Esophagus squamous epithelium (tissue), 5 donors: ENCODE measurements at regions not wholly inside any gene's neighbourhood (a gene's known extent, or its start where the extent isn't known, plus 50 kb on each side); places are given as distances from the start of the nearest gene placed in this dataset.

ENCODE experiments used
- DNase-seq: peaks from one replicate; lab custom pipeline; 2025; lab: John Stamatoyannopoulos, UW
- H3K27ac ChIP-seq, 4 donors: fragments of 200-600 bp; sonication (generic); one replicate each; pipeline ENCODE4 v1.5.1; 2016 to 2019; ENCODE audit warnings: mild to moderate bottlenecking in 1 of 4
- H3K27me3 ChIP-seq, 4 donors: fragments of 200-600 bp; sonication (generic); 1 replicate in 3 of 4; 2 replicates in 1 of 4; pipeline versions ENCODE4 v1.5.1 to v1.6.0; 2017 to 2021; ENCODE audit warnings: antibody characterized with exemption in 1 of 4
- H3K36me3 ChIP-seq, 3 donors: fragments of 200-600 bp; sonication (generic); one replicate each; pipeline ENCODE4 v1.5.1; 2016 to 2019
- H3K4me1 ChIP-seq, 3 donors: fragments of 200-600 bp; sonication (generic); one replicate each; pipeline ENCODE4 v1.5.1; 2017 to 2019
- H3K4me3 ChIP-seq, 4 donors: fragments of 200-600 bp; sonication (generic); 1 replicate in 3 of 4; 2 replicates in 1 of 4; pipeline ENCODE4 v1.5.1; 2016 to 2019; ENCODE audit warnings: mild to moderate bottlenecking in 2 of 4, moderate library complexity in 1 of 4
- H3K9me3 ChIP-seq, 3 donors: fragments of 200-600 bp; sonication (generic); one replicate each; pipeline ENCODE4 v1.5.1; 2016 to 2019
- POLR2A ChIP-seq, 4 donors: fragments of 450-650 bp; IDR thresholded peaks; one replicate each; pipeline ENCODE4 v1.6.1; 2017; ENCODE audit warnings: antibody characterized with exemption in 4 of 4, mild to moderate bottlenecking in 4 of 4, moderate library complexity in 3 of 4
- WGBS, 2 donors: methylation state at CpG; one replicate each; pipeline ENCODE4 v1.1.5; 2018; 5-methylcytosine and 5-hydroxymethylcytosine counted together
- intact Hi-C: fragments of 100-400 bp; cut with DNase I; formaldehyde crosslinking; loops from one replicate; pipeline ENCODE4 v1.15.0; 2022
- TF ChIP-seq, protein P1 (sequence below), 6 experiments: fragments of 450-650 bp in 4 of 6; fragments of 200-600 bp in 2 of 6; sonication (generic) in 2 of 6; IDR thresholded peaks; one replicate each; pipeline ENCODE4 v1.5.1; 2016 to 2019; ENCODE audit warnings: antibody characterized with exemption in 6 of 6, mild to moderate bottlenecking in 4 of 6, moderate library complexity in 4 of 6
- donor health status: DM: yes; HTN: yes; CAD: no.

DNA sequence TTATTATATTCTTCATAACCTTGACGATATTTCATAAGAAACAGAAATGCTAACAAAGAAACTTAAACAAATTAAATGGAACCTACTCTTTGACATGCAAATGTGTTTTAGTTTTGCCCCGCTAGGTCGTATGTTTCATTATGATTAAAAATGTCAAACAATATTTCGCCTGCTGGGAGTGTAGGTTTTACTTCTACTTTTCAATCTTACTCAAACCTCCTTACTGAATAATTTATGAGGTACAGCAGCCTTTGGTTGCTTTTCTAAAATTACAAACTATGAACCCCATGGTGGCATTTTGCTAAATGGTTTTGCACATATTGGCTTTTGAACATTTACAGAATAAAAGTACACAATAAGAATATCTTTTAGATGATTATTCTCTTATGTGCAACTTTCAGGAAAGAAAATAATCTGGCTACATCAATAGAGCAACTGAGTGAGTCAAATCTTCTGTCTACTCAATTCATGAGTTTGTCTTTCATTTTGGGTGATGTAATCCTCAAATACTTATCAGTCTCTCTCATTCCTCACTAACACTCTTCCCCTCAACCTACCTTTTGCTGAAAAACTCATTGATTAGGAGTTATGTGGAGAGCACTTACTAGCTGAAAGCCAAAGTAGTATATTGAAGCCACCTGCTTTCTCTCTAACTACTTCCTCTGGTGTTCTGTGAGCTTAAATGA is 1226.4 kb downstream of the XPNPEP1 start:
- Histone ChIP-seq H3K4me3 (no peak overlapping the region), H3K27me3 (no peaks in the 10 kb centered on the region), H3K9me3 (peaks cover 0 to 9% (median 0%) of the 10 kb centered on the region in 3 donors), H3K4me1 (no peaks in the 10 kb centered on the region), H3K36me3 (no peaks in the 10 kb centered on the region), H3K27ac (no peak overlapping the region)
- no peak for TF ChIP-seq POLR2A (IDR thresholded peaks at IDR 0.05)
- TF ChIP-seq, protein P1, sequence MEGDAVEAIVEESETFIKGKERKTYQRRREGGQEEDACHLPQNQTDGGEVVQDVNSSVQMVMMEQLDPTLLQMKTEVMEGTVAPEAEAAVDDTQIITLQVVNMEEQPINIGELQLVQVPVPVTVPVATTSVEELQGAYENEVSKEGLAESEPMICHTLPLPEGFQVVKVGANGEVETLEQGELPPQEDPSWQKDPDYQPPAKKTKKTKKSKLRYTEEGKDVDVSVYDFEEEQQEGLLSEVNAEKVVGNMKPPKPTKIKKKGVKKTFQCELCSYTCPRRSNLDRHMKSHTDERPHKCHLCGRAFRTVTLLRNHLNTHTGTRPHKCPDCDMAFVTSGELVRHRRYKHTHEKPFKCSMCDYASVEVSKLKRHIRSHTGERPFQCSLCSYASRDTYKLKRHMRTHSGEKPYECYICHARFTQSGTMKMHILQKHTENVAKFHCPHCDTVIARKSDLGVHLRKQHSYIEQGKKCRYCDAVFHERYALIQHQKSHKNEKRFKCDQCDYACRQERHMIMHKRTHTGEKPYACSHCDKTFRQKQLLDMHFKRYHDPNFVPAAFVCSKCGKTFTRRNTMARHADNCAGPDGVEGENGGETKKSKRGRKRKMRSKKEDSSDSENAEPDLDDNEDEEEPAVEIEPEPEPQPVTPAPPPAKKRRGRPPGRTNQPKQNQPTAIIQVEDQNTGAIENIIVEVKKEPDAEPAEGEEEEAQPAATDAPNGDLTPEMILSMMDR (IDR thresholded peaks at IDR 0.05), result no peak
- intact Hi-C loops, result no loop called here
- no peak for DNase-seq
- WGBS, 2 donors, result 67 to 79% methylated on average over 4 of the region's 4 CpGs

DNA sequence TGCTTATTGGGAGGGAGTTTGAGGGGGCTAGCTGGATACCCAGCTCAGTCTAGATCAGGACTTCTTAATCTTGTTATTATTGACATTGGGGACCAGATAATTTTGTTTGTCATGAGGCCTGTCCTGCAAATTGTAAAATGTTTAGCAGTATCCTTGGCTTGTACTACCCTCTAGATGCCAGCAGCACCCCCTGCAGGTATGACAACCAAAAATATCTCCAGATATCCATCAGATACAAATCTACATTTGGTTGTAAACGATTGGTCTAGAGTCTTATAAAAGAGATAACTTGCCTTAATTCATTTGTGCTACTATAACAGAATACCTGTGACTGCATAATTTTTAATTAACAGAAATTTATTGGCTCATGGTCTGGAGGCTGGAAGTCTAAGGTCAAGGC is 1232.2 kb downstream of the XPNPEP1 start:
- H3K27me3 ChIP-seq, result no peaks in the 10 kb centered on the region
- H3K36me3 ChIP-seq, result no peaks in the 10 kb centered on the region
- H3K9me3 ChIP-seq, result peaks cover 0 to 9% (median 0%) of the 10 kb centered on the region in 3 donors
- intact Hi-C loops, result no loop called here
- H3K4me3 ChIP-seq, result no peak overlapping the region
- no peaks in the 10 kb centered on the region for H3K4me1 ChIP-seq
- TF ChIP-seq, protein P1 (IDR thresholded peaks at IDR 0.05), result no peak
- TF ChIP-seq POLR2A (IDR thresholded peaks at IDR 0.05), result no peak
- no peak for DNase-seq
- WGBS, 2 donors, result 54 to 82% methylated on average over 1 of the region's 1 CpG
- H3K27ac ChIP-seq, result no peak overlapping the region

DNA sequence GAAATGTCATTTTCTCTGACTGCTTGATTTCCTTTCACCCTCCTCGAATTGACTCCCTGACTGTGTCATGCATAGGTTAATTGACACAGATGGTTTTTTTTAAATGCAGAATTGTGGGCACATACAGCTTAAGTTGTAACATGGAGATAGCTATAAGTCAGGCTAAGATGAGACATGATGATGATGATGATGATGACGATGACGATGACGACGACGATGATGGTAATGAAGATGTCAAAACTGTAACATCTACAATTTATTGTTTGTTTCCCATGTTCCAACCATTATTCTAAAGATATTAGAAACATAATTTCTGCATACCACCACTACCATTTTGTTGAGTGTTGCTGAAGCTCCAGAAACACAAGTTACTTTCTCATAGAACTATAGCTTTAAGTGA is 1232.8 kb downstream of the XPNPEP1 start:
- Histone ChIP-seq H3K4me1 (no peaks in the 10 kb centered on the region), H3K36me3 (no peaks in the 10 kb centered on the region), H3K27me3 (no peaks in the 10 kb centered on the region), H3K27ac (no peak overlapping the region), H3K4me3 (no peak overlapping the region), H3K9me3 (peaks cover 0 to 9% (median 0%) of the 10 kb centered on the region in 3 donors)
- intact Hi-C loops, result no loop called here
- DNase-seq, result no peak
- TF ChIP-seq, protein P1 (IDR thresholded peaks at IDR 0.05), result no peak
- TF ChIP-seq POLR2A (IDR thresholded peaks at IDR 0.05), result no peak
- 74 to 87% methylated on average over 6 of the region's 6 CpGs for WGBS, 2 donors

DNA sequence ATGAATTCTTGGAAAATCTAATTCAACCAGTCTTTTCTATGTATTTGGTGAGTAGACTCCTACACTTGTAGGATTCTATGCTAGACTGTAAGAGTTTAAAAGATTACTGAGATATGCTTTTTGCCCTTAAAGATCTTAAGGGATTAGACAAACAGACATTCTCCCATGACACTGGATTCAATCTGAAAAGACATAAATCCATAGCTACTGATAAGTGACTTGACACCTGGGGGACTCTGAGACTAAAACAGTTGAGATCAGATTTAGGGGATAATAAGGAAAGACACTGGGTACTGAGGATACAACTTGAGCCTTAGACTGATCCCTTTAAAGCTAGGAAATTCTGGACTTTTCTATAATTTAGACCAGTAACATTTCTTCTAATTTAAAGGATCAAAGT is 1233.4 kb downstream of the XPNPEP1 start:
- Histone ChIP-seq H3K4me1 (no peaks in the 10 kb centered on the region), H3K9me3 (peaks cover 0 to 9% (median 0%) of the 10 kb centered on the region in 3 donors), H3K36me3 (no peaks in the 10 kb centered on the region), H3K27ac (no peak overlapping the region), H3K27me3 (no peaks in the 10 kb centered on the region), H3K4me3 (no peak overlapping the region)
- TF ChIP-seq POLR2A (IDR thresholded peaks at IDR 0.05), result no peak
- TF ChIP-seq, protein P1 (IDR thresholded peaks at IDR 0.05), result no peak
- no peak for DNase-seq
- intact Hi-C loops, result no loop called here

DNA sequence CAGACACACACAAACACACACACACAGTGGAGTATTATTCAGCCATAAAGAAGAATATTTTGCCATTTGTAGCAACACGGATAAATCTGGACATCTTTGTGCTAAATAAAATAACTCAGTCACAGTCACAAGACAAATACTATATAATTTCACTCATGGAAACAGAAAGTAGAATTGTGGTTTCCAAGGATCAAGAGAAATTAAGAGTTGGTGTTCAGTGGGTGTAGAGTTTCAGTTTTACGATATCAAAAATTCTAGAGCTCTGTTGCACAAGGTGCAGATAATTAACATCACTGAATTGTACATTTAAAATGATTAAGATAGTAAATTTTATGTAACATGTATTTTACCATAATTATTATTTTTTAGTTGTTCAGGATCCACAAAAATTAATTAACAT is 1235.0 kb downstream of the XPNPEP1 start:
- Histone ChIP-seq H3K4me1 (no peaks in the 10 kb centered on the region), H3K27me3 (no peaks in the 10 kb centered on the region), H3K36me3 (no peaks in the 10 kb centered on the region), H3K4me3 (no peak overlapping the region), H3K27ac (no peak overlapping the region), H3K9me3 (no peaks in the 10 kb centered on the region)
- no peak for DNase-seq
- TF ChIP-seq, protein P1 (IDR thresholded peaks at IDR 0.05), result no peak
- TF ChIP-seq POLR2A (IDR thresholded peaks at IDR 0.05), result no peak
- WGBS, 2 donors, result 75 to 79% methylated on average over 2 of the region's 2 CpGs
- intact Hi-C loops, result no loop called here
